B cell (primary cell): ENCODE measurements at regions not wholly inside any gene's neighbourhood (a gene's known extent, or its start where the extent isn't known, plus 50 kb on each side); places are given as distances from the start of the nearest gene placed in this dataset.

Source experiments
- ATAC-seq: fragments of 200-7000 bp; cut with Tn5 transposase; one replicate; pipeline ENCODE4 v1.10.0; 2021; ENCODE audit warnings: low read depth, mild to moderate bottlenecking, moderate number of reproducible peaks, moderate library complexity
- CTCF ChIA-PET: fragments of 350-600 bp; sonication (Branson Sonifier 250); formaldehyde crosslinking; loops from one replicate; lab custom pipeline; 2021; ENCODE audit warnings: antibody characterized with exemption, inconsistent platforms; lab: Charles Lee
- POLR2A ChIA-PET: fragments of 350-600 bp; sonication (Branson Sonifier 250); formaldehyde crosslinking; loops from one replicate; lab custom pipeline; 2021; ENCODE audit warnings: antibody characterized with exemption; lab: Charles Lee
- DNase-seq: peaks from one replicate; pipeline ENCODE4 v3.0.0; 2013
- H2AFZ ChIP-seq: 2 replicates; pipeline ENCODE4 v1.6.1; 2012; ENCODE audit warnings: mild to moderate bottlenecking, low read depth, low read length; ENCODE audit not compliant: insufficient read depth, poor library complexity, severe bottlenecking
- H3K27ac ChIP-seq, 2 donors: 1 replicate in 1 of 2; 2 replicates in 1 of 2; pipeline ENCODE4 v1.5.1; 2012 to 2013; ENCODE audit warnings: low read length in 2 of 2, mild to moderate bottlenecking in 2 of 2, moderate library complexity in 1 of 2
- H3K27me3 ChIP-seq, 4 experiments: fragments of 200-600 bp in 1 of 4; sonication (generic) in 1 of 4; replicated peaks in 1 of 4; 1 replicate in 2 of 4; 2 replicates in 2 of 4; pipeline versions ENCODE4 v1.6.1 to v1.7.0; 2013 to 2016; ENCODE audit warnings: low read length in 3 of 4, mild to moderate bottlenecking in 2 of 4, mixed read lengths in 1 of 4, moderate library complexity in 1 of 4; ENCODE audit not compliant: insufficient read depth in 4 of 4, control insufficient read depth in 3 of 4; ENCODE audit errors: control extremely low read depth in 1 of 4
- H3K36me3 ChIP-seq, 2 experiments: replicated peaks in 1 of 2; 1 replicate in 1 of 2; 2 replicates in 1 of 2; pipeline versions ENCODE4 v1.6.1 to v1.7.1; 2013; ENCODE audit warnings: low read length in 1 of 2; ENCODE audit not compliant: insufficient read depth in 2 of 2, control insufficient read depth in 1 of 2; ENCODE audit errors: control extremely low read depth in 1 of 2, extremely low read depth in 1 of 2
- H3K4me1 ChIP-seq, 2 donors: fragments of 200-600 bp in 1 of 2; sonication (generic) in 1 of 2; 1 replicate in 1 of 2; 2 replicates in 1 of 2; pipeline versions ENCODE4 v1.5.1 to v1.6.1; 2013 to 2017; ENCODE audit warnings: low read length in 2 of 2; ENCODE audit not compliant: control insufficient read depth in 2 of 2, insufficient read depth in 2 of 2
- H3K4me2 ChIP-seq: replicated peaks from 2 replicates; pipeline ENCODE3; 2012; ENCODE audit warnings: mild to moderate bottlenecking, low read depth, low read length; ENCODE audit not compliant: poor library complexity, severe bottlenecking
- H3K4me3 ChIP-seq, 5 experiments: fragments of 200-600 bp in 1 of 5; sonication (generic) in 1 of 5; 1 replicate in 3 of 5; 2 replicates in 2 of 5; pipeline versions ENCODE4 v1.5.1 to v1.7.0; 2011 to 2016; ENCODE audit warnings: low read length in 4 of 5, mild to moderate bottlenecking in 4 of 5, low read depth in 2 of 5, control low read depth in 1 of 5, moderate library complexity in 1 of 5; ENCODE audit not compliant: insufficient read depth in 1 of 5; ENCODE audit errors: control extremely low read depth in 1 of 5, extremely low read depth in 1 of 5
- H3K79me2 ChIP-seq: fragments of 200-600 bp; sonication (generic); one replicate; pipeline ENCODE4 v1.6.0; 2016; ENCODE audit warnings: low read length; ENCODE audit not compliant: control insufficient read depth, insufficient read depth
- H3K9ac ChIP-seq: fragments of 200-600 bp; sonication (generic); 2 replicates; pipeline ENCODE4 v1.6.1; 2017; ENCODE audit warnings: mild to moderate bottlenecking, low read length, moderate library complexity
- H3K9me3 ChIP-seq, 3 donors: one replicate each; pipeline versions ENCODE4 v1.6.1 to v1.7.1; 2013; ENCODE audit warnings: low read length in 2 of 3; ENCODE audit not compliant: control insufficient read depth in 2 of 3, insufficient read depth in 1 of 3; ENCODE audit errors: control extremely low read depth in 1 of 3
- H4K20me1 ChIP-seq: 2 replicates; pipeline ENCODE4 v1.6.0; 2012; ENCODE audit warnings: mild to moderate bottlenecking, low read length; ENCODE audit not compliant: insufficient read depth, control insufficient read depth, poor library complexity, severe bottlenecking
- H3K27ac Mint-ChIP-seq: one replicate; pipeline ENCODE4 v1.8.0; 2021; ENCODE audit warnings: mixed read lengths
- H3K27me3 Mint-ChIP-seq: one replicate; pipeline ENCODE4 v1.8.0; 2021; ENCODE audit warnings: mixed read lengths
- H3K4me1 Mint-ChIP-seq: one replicate; pipeline ENCODE4 v1.8.0; 2021; ENCODE audit warnings: mixed read lengths
- H3K4me3 Mint-ChIP-seq: one replicate; pipeline ENCODE4 v1.8.0; 2021; ENCODE audit warnings: mixed read lengths
- H3K9me3 Mint-ChIP-seq: one replicate; pipeline ENCODE4 v1.8.0; 2022; ENCODE audit warnings: mixed read lengths; ENCODE audit not compliant: insufficient read depth
- EZH2 ChIP-seq: IDR thresholded peaks from 2 replicates; pipeline ENCODE4 v1.6.1; 2012; ENCODE audit warnings: borderline replicate concordance, low read depth, mild to moderate bottlenecking, moderate library complexity, low read length; ENCODE audit not compliant: insufficient read depth, poor library complexity, severe bottlenecking
- WGBS: methylation state at CpG from one replicate; pipeline ENCODE4 v1.1.5; 2013; ENCODE audit warnings: missing lambda C conversion rate; ENCODE audit not compliant: insufficient coverage; 5-methylcytosine and 5-hydroxymethylcytosine counted together
- intact Hi-C: fragments of 100-400 bp; cut with micrococcal nuclease; formaldehyde crosslinking; loops from one replicate; pipeline ENCODE4 v1.10.0; 2022
- TF ChIP-seq, protein P1 (sequence below): fragments of 200-600 bp; IDR thresholded peaks from one replicate; pipeline ENCODE4 v1.8.0; 2022; ENCODE audit warnings: antibody characterized with exemption, mild to moderate bottlenecking

DNA sequence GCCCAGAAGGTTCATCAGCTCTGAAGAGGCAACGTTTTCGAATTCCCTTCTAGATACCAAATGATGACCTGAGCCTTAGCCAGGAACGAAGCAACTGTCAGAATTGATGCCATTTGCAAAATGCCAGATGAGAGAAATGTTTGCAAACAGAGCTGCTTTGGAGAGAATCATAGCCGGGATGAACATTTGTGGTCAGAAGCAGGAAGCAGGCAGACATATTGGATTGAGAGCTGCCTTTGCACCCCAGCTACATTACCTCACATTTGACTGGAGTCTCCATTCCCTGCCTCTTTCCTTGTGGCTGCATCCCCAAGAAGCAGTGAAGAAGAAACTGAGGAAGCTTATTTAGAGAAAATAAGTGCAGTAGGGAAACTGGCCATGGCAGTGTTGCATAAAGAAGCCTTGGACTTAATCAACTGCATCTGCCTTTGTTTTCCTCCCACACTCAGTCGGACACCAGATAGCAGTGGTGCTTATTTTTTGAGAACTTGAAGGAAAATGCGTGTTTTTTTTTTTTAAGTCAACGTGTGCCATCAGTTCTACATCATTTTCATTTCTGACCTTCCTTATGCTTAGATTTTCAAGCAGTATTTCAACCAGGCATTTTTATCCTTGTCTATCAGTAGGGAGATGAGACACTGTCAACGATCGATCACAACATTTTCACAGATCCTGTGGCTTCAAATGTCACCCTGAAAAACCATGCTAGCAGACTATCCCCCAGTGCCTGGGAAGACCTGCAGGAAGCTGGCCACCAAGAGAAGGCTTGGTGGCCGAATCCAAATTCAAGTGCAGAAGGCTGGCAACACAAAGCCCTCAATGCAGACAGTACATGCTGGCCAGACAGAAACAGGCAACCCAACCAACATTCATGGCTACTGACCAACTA lies 541.2 kb upstream of the JARID2 start:
- peaks cover 9% of the 10 kb centered on the region for H3K4me1 Mint-ChIP-seq
- TF ChIP-seq, protein P1, sequence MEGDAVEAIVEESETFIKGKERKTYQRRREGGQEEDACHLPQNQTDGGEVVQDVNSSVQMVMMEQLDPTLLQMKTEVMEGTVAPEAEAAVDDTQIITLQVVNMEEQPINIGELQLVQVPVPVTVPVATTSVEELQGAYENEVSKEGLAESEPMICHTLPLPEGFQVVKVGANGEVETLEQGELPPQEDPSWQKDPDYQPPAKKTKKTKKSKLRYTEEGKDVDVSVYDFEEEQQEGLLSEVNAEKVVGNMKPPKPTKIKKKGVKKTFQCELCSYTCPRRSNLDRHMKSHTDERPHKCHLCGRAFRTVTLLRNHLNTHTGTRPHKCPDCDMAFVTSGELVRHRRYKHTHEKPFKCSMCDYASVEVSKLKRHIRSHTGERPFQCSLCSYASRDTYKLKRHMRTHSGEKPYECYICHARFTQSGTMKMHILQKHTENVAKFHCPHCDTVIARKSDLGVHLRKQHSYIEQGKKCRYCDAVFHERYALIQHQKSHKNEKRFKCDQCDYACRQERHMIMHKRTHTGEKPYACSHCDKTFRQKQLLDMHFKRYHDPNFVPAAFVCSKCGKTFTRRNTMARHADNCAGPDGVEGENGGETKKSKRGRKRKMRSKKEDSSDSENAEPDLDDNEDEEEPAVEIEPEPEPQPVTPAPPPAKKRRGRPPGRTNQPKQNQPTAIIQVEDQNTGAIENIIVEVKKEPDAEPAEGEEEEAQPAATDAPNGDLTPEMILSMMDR = no peak
- no peak for TF ChIP-seq EZH2
- H3K9ac ChIP-seq = no peak overlapping the region
- H3K4me3 ChIP-seq = no peak overlapping the region
- no peak overlapping the region for H3K27ac Mint-ChIP-seq
- ChIA-PET POLR2A (interaction anchor here (1.2 kb wide), 1 partner anchor 16 kb away, joined by 4 read pairs; no protein-coding TSS in a partner anchor), CTCF (interaction anchor here (0.7 kb wide), 1 partner anchor 129 kb away, joined by 3 read pairs; no protein-coding TSS in a partner anchor)
- peaks cover 0 to 5% of the 10 kb centered on the region in 2 donors for H3K4me1 ChIP-seq
- H3K79me2 ChIP-seq = no peaks in the 10 kb centered on the region
- H3K27me3 ChIP-seq = no peaks in the 10 kb centered on the region
- no peaks in the 10 kb centered on the region for H3K36me3 ChIP-seq
- intact Hi-C loops = no loop called here
- H3K27me3 Mint-ChIP-seq = no peaks in the 10 kb centered on the region
- H3K4me3 Mint-ChIP-seq = no peak overlapping the region
- peaks cover 0 to 5% (median under 1%) of the 10 kb centered on the region in 3 donors for H3K9me3 ChIP-seq
- H4K20me1 ChIP-seq = no peaks in the 10 kb centered on the region
- WGBS = 94% methylated on average over 7 of the region's 10 CpGs
- H3K27ac ChIP-seq = no peak overlapping the region
- no peak overlapping the region for H2AFZ ChIP-seq
- DNase-seq = no peak
- no peaks in the 10 kb centered on the region for H3K9me3 Mint-ChIP-seq
- no peak for ATAC-seq
- no peak overlapping the region for H3K4me2 ChIP-seq

DNA sequence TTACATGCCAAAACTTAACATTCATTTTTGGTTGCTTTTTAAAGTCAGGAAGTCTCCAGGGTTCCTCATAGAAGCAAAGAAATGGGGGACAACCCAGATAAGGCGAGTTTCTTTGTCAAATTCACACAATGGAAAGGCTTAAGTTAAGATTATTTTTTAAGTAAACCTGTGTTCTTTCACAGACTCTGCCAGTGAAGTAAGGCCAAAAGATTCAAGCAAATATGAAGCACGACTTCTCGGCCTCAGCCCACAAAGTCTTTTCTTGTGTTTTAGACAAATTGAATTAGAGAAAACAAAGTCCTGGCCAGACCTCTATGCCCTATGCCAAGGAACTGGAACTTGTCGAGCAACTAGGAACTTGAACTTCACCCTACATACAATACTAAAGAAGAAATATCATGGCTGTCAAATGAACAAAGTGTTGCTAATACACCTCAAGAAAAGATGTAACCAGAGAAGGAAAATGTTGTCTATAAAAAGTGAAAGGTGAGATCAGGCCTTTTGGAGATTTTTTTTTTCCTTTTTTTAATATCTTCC lies 540.0 kb upstream of the JARID2 start:
- Histone ChIP-seq H3K27me3 (no peaks in the 10 kb centered on the region), H3K9ac (no peak overlapping the region), H3K79me2 (no peaks in the 10 kb centered on the region), H2AFZ (no peak overlapping the region), H3K9me3 (peaks cover 0 to 12% (median 9%) of the 10 kb centered on the region in 3 donors), H3K27ac (no peak overlapping the region), H3K36me3 (no peaks in the 10 kb centered on the region), H3K4me2 (no peak overlapping the region), H4K20me1 (no peaks in the 10 kb centered on the region), H3K4me1 (peaks cover 2 to 7% of the 10 kb centered on the region in 2 donors), H3K4me3 (no peak overlapping the region)
- H3K4me1 Mint-ChIP-seq = peaks cover 13% of the 10 kb centered on the region
- ATAC-seq (no peak), DNase-seq (no peak)
- no CpG with 5 or more reads among the region's 4 CpGs for WGBS
- ChIA-PET POLR2A (no interaction called here), CTCF (no interaction called here)
- H3K9me3 Mint-ChIP-seq = no peaks in the 10 kb centered on the region
- H3K27ac Mint-ChIP-seq = no peak overlapping the region
- no peaks in the 10 kb centered on the region for H3K27me3 Mint-ChIP-seq
- H3K4me3 Mint-ChIP-seq = no peak overlapping the region
- intact Hi-C loops = no loop called here
- no peak for TF ChIP-seq EZH2
- TF ChIP-seq, protein P1 = no peak
